GM18858 (cell line): ENCODE measurements at regions not wholly inside any gene's neighbourhood (a gene's known extent, or its start where the extent isn't known, plus 50 kb on each side); places are given as distances from the start of the nearest gene placed in this dataset.
A peak's percentile ranks its signal among the peaks of the same experiment; 100 is the strongest.
"Not testable (repeated sequence)": the region's sequence is repeated elsewhere in the genome, so short reads cannot be mapped to it uniquely, and the experiment has no call there.

Source experiments
- ATAC-seq: cut with Tn5 transposase; IDR thresholded peaks from one replicate; pipeline ENCODE4 v1.9.1; 2021; ENCODE audit not compliant: unreplicated experiment

DNA sequence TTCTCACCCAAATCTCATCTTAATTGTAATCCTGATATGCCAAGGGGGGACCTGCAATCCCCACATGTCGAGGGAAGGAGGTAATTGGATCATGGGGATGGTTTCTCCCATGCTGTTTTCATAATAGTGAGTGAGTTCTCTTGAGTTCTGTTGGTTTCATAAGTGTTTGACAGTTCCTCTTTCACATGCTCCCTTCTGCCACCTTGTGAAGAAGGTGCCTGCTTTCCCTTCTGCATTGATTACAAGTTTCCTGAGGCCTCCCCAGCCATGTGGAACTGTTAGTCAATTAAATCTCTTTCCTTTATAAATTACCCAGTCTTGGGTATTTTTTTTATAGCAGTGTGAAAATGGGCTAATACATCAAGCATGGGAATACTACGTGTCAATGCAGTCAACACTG is 925.0 kb upstream of the MAN1A1 start:
- ATAC-seq: peak; percentile 85

- ATAC-seq: no peak
Observed at GRCh38 chr6:120273411-120273810, 923.9 kb upstream of the MAN1A1 start.

GRCh38 chr6:120272038-120272437 is 922.5 kb upstream of the MAN1A1 start:
- ATAC-seq: no peak

- not testable (repeated sequence) for ATAC-seq
Observed at GRCh38 chr6:120268256-120268655, 918.7 kb upstream of the MAN1A1 start.

GRCh38 chr6:120262354-120262753 is 912.8 kb upstream of the MAN1A1 start:
- no peak for ATAC-seq

- ATAC-seq: no peak
Observed at GRCh38 chr6:120260636-120261035, 911.1 kb upstream of the MAN1A1 start.

- ATAC-seq: no peak
Observed at GRCh38 chr6:120254651-120255050, 905.1 kb upstream of the MAN1A1 start.

- ATAC-seq: no peak
Observed at GRCh38 chr6:120248451-120248850, 898.9 kb upstream of the MAN1A1 start.

DNA sequence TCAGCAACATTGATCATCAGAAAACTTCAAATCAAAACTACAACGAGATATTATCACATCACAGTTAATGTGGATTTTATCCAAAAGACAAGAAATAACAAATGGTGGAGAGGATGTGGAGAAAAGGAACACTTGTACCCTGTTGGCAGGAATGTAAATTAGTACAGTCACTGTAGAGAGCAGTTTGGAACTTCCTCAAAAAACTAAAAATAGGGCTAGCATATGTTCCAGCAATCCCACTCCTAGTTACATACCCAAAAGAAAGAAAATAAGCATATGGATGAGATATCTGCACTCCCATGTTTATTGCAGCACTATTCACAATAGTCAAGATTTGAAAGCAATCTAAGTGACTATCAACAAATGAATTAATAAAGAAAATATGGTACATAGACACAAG is 887.7 kb upstream of the MAN1A1 start:
- no peak for ATAC-seq

DNA sequence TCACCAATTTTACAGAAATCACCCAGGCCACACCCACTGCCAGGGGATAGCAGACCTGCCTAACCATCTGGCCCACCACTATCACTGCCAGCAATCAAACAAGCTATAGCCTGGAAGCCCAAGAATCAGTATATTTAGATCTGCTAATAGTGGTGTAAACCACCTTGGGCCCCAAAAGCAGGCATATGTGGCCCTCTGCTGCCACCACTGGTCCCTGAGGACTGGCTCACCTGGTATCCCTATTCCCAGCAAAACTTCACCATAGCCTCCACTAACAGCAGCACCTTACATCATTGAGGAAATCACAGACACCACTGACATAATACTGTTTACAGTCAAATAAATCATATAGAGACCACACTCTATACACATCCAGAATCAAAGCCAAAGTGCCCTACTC is 880.4 kb upstream of the MAN1A1 start:
- no peak for ATAC-seq

DNA sequence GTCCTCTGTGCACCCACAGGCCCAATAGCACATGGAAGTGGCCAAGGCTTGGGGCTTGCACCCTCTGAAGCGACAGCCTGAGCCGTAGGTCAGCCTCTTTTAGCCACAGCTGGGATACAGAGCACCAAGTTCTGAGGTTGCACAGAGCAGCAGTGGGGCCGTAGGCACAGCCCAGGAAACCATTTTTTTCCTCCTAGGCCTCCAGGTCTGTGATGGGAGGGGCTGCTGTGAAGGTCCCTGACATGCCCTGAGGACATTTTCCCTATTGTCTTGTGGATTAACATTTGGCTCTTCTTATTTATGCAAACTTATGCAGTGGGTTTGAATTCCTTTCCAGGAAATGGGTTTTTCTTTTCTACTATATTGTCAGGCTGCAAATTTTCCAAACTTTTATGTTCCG is 878.7 kb upstream of the MAN1A1 start:
- ATAC-seq: no peak

GRCh38 chr6:120219339-120219738 is 869.8 kb upstream of the MAN1A1 start:
- ATAC-seq: no peak

- no peak for ATAC-seq
Observed at GRCh38 chr6:120214088-120214499, 864.5 kb upstream of the MAN1A1 start.

DNA sequence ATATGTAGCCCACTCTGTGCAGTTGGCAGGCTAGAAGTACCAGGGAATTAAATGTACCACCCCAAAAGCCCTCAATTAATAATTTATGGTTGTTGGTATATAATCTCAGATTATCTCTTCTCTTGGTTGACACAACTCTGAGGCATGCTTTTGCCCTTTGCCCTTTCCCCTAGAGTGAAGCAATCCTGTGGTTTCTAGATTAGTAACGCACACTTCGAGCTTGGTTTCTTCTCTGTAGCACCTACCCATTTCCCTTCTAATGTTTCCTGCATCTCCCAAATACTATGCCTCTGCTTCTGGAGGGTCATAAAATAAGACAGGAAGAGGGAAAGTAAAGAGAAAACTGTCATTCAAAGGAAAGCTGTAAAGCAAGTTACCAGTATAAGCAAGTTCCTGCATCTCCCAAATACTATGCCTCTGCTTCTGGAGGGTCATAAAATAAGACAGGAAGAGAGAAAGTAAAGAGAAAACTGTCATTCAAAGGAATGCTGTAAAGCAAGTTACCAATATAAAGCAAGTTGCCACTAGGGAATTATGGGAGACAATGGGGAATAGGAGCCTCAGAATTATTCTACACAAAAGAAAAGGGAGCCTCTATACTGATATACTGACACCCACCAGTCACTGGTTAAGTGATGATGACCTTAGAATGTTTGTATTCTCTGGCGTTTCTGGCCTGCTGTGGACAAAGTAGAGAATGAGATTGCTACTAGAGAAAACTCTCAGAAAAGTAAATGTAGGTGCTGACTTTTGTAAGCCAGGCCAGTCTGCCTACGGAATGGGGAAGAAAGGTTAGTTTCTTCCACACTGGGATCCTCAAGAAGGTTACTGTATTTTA is 862.6 kb upstream of the MAN1A1 start:
- no peak for ATAC-seq

GRCh38 chr6:120202878-120203277 is 853.3 kb upstream of the MAN1A1 start:
- no peak for ATAC-seq

DNA sequence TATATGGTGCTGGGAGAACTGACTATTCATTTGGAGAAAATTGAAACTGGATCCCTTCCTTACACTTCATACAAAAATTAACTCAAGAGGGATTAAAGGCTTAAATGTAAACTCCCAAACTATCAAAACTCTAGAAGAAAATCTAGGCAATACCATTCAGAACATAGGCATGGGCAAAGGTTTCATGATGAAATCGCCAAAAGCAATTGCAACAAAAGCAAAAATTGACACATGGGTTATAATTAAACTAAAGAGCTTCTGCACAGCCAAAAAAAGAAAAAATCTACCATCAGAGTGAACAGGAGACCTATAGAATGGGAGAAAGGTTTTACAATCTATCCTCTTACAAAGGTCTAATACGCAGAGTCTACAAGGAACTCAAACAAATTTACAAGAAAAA is 851.3 kb upstream of the MAN1A1 start:
- ATAC-seq: no peak

GRCh38 chr6:120198033-120198432 is 848.5 kb upstream of the MAN1A1 start:
- no peak for ATAC-seq

GRCh38 chr6:120186080-120186479 is 836.5 kb upstream of the MAN1A1 start:
- no peak for ATAC-seq

DNA sequence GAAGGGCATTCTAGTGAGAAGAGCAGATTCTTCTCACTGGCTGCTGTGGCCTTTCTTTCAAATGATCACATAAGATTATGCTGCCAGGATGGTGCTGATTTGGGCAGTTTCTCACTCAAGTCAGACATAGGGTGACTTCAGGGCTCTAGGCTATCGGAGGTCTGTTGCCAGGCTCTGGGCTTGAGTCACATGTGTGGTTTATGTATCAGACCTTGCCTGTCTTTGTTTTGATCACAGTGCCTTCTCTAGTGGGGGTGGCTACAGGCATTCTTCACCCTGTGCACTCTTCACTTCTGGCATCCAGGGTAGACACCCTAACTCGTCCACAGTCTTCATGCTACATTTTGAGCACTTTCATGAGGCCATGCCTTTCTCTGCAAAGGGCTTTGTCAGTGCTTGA is 823.7 kb upstream of the MAN1A1 start:
- no peak for ATAC-seq

- no peak for ATAC-seq
Observed at GRCh38 chr6:120164531-120164930, 815.0 kb upstream of the MAN1A1 start.

GRCh38 chr6:120157873-120158272 is 808.3 kb upstream of the MAN1A1 start:
- ATAC-seq: no peak

GRCh38 chr6:120147071-120147871 is 797.7 kb upstream of the MAN1A1 start:
- ATAC-seq: no peak
